ENCODE measurements at regions not wholly inside any gene's neighbourhood (a gene's known extent, or its start where the extent isn't known, plus 50 kb on each side); places are given as distances from the start of the nearest gene placed in this dataset.

DNA sequence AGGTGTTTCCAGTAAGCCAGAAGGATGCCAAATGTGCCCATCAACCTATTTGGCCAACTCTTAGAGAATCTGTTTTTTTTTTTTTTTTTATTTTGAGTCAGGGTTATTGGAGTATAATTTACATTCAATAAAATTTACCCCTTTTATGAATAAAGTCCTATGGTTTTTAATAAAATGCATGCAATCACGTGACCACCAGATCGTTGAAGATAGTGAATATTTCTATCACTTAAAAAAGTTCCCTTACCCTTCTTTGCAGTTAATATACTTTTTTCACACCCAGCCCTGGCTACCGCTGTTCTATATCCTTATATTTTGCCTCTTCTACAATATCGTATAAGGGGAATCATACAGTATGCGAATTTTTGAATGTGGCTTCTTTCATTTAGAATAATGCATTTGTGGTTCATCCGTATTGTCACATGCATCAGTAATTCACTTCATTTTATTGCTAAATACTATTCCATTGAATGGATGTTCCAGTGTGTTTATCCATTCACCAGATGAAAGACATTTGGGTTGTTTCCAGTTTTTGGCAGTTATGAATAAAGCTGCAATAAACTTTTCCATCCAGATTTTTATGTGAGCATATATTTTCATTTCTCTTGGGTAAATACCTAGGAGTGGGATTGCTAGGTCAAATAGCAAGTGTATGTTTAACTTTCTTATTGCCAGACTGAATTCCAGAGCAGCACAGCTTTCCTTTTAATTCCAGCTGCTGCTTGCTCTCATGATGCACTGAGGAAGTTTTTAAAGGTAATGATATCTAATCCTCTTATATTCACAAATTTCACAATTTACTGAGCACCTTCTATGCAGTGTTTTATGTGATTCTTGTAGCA is 156.3 kb upstream of the NT5C1B start:
- TF ChIP-seq, protein P1, sequence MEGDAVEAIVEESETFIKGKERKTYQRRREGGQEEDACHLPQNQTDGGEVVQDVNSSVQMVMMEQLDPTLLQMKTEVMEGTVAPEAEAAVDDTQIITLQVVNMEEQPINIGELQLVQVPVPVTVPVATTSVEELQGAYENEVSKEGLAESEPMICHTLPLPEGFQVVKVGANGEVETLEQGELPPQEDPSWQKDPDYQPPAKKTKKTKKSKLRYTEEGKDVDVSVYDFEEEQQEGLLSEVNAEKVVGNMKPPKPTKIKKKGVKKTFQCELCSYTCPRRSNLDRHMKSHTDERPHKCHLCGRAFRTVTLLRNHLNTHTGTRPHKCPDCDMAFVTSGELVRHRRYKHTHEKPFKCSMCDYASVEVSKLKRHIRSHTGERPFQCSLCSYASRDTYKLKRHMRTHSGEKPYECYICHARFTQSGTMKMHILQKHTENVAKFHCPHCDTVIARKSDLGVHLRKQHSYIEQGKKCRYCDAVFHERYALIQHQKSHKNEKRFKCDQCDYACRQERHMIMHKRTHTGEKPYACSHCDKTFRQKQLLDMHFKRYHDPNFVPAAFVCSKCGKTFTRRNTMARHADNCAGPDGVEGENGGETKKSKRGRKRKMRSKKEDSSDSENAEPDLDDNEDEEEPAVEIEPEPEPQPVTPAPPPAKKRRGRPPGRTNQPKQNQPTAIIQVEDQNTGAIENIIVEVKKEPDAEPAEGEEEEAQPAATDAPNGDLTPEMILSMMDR (IDR thresholded peaks at IDR 0.05), result no peak
- TF ChIP-seq POLR2A (IDR thresholded peaks at IDR 0.05), result no peak

All from ovary (tissue), 3 donors.